Panc1 (cell line): ENCODE measurements at regions not wholly inside any gene's neighbourhood (a gene's known extent, or its start where the extent isn't known, plus 50 kb on each side); places are given as distances from the start of the nearest gene placed in this dataset.
"Not testable (repeated sequence)": the region's sequence is repeated elsewhere in the genome, so short reads cannot be mapped to it uniquely, and the experiment has no call there.

Experiments used
- ATAC-seq: fragments of 200-7000 bp; cut with Tn5 transposase; 2 replicates; pipeline ENCODE4 v1.9.1; 2020; ENCODE audit warnings: mild to moderate bottlenecking, moderate library complexity
- BruUV-seq: library from RNA; stranded (reverse); fragments of 400-500 nt; replicated peaks from 2 replicates; lab custom pipeline; 2021; lab: Mats Ljungman, UMichigan
- CTCF ChIA-PET: fragments of 300-600 bp; sonication (Branson Sonifier 250); formaldehyde crosslinking; loops from one replicate; lab custom pipeline; 2022; ENCODE audit warnings: antibody characterized with exemption; lab: Charles Lee
- POLR2A ChIA-PET: fragments of 300-600 bp; sonication (Branson Sonifier 250); formaldehyde crosslinking; loops from one replicate; lab custom pipeline; 2022; ENCODE audit warnings: antibody characterized with exemption; lab: Charles Lee
- DNase-seq: peaks from one replicate; pipeline ENCODE4 v3.0.0-alpha.2; 2010; ENCODE audit warnings: low read depth, low spot score
- H3K27ac ChIP-seq: 2 replicates; pipeline ENCODE4 v1.5.1; 2011; ENCODE audit warnings: mild to moderate bottlenecking, low read length, inconsistent platforms
- H3K27me3 ChIP-seq: fragments of 200-500 bp; sonication (Bioruptor generic); 2 replicates; pipeline ENCODE4 v1.6.0; 2014; ENCODE audit warnings: low read length, inconsistent platforms; ENCODE audit not compliant: control insufficient read depth, insufficient read depth
- H3K36me3 ChIP-seq: fragments of 200-500 bp; sonication (Bioruptor generic); 2 replicates; pipeline ENCODE4 v1.5.1; 2014; ENCODE audit warnings: inconsistent platforms, mild to moderate bottlenecking, low read length, moderate library complexity; ENCODE audit not compliant: control insufficient read depth, insufficient read depth
- H3K4me1 ChIP-seq: 2 replicates; pipeline ENCODE4 v1.5.1; 2011; ENCODE audit warnings: inconsistent platforms, mild to moderate bottlenecking, low read length, moderate library complexity; ENCODE audit not compliant: control insufficient read depth, insufficient read depth
- H3K4me3 ChIP-seq, 2 experiments: 2 replicates each; pipeline ENCODE4 v1.5.1; 2011 to 2012; ENCODE audit warnings: low read depth in 2 of 2, low read length in 2 of 2, mild to moderate bottlenecking in 2 of 2, inconsistent platforms in 1 of 2, moderate library complexity in 1 of 2
- H3K9me3 ChIP-seq: fragments of 200-500 bp; sonication (Bioruptor generic); 2 replicates; pipeline ENCODE4 v1.5.1; 2014; ENCODE audit warnings: low read depth, mild to moderate bottlenecking, inconsistent platforms, low read length, moderate library complexity; ENCODE audit not compliant: control insufficient read depth, insufficient read depth
- CTCF ChIP-seq: fragments of 450-650 bp; IDR thresholded peaks from 2 replicates; pipeline ENCODE4 v1.5.1; 2017; ENCODE audit warnings: mild to moderate bottlenecking
- POLR2AphosphoS5 ChIP-seq: IDR thresholded peaks from 2 replicates; pipeline ENCODE4 v1.6.1; 2012; ENCODE audit warnings: mild to moderate bottlenecking, low read depth, low read length, moderate library complexity
- REST ChIP-seq, 2 experiments: IDR thresholded peaks; 2 replicates each; pipeline ENCODE4 v1.6.1; 2011 to 2012; ENCODE audit warnings: low read depth in 2 of 2, control low read depth in 1 of 2, low read length in 1 of 2, mild to moderate bottlenecking in 1 of 2, moderate library complexity in 1 of 2; ENCODE audit not compliant: insufficient read depth in 1 of 2
- SIN3A ChIP-seq: IDR thresholded peaks from 2 replicates; pipeline ENCODE4 v1.6.1; 2012; ENCODE audit warnings: low read depth, mild to moderate bottlenecking, low read length, moderate library complexity, borderline replicate concordance; ENCODE audit not compliant: insufficient read depth
- TCF7L2 ChIP-seq: IDR thresholded peaks from 2 replicates; pipeline ENCODE4 v1.6.1; 2011; ENCODE audit warnings: mild to moderate bottlenecking, low read depth, low read length, inconsistent platforms
- in situ Hi-C: cut with HindIII; loops from 2 replicates; pipeline ENCODE4 v1.10.0; 2016; ENCODE audit warnings: low sequenced_read_pairs, low pct_unique_long_range_greater_than_20kb
- intact Hi-C: fragments of 100-400 bp; cut with micrococcal nuclease; formaldehyde crosslinking; loops from one replicate; pipeline ENCODE4 v1.10.0; 2022; ENCODE audit not compliant: unreplicated experiment

- ATAC-seq = no peak
- POLR2A ChIA-PET = no interaction called here
- CTCF ChIA-PET = no interaction called here
- DNase-seq = no peak
- Histone ChIP-seq H3K9me3 (no peaks in the 10 kb centered on the region), H3K27ac (no peak overlapping the region), H3K27me3 (peaks cover 6% of the 10 kb centered on the region; the same call in 1 of the 2 replicates), H3K36me3 (no peaks in the 10 kb centered on the region), H3K4me1 (no peaks in the 10 kb centered on the region), H3K4me3 (no peak overlapping the region)
- no peak for TF ChIP-seq POLR2AphosphoS5
- no peak for TF ChIP-seq CTCF
- TF ChIP-seq TCF7L2 = no peak
- no peak for TF ChIP-seq REST (IDR thresholded peaks at IDR 0.05; ENCODE audit: insufficient read depth in 1 of 2, low read depth in 2 of 2, low read length in 1 of 2)
- BruUV-seq = no TSS peak
- intact Hi-C loops (no loop called here), in situ Hi-C loops (no loop called here)
Observed at GRCh38 chr1:230555814-230556213, 86.5 kb upstream of the COG2 start.

- no peak for DNase-seq
- Histone ChIP-seq H3K27me3 (peaks cover 4% of the 10 kb centered on the region; the same call in 1 of the 2 replicates), H3K9me3 (no peaks in the 10 kb centered on the region), H3K36me3 (no peaks in the 10 kb centered on the region), H3K4me3 (no peak overlapping the region), H3K4me1 (no peaks in the 10 kb centered on the region), H3K27ac (no peak overlapping the region)
- ChIA-PET POLR2A (no interaction called here), CTCF (no interaction called here)
- no peak for ATAC-seq
- TF ChIP-seq CTCF (no peak), REST (IDR thresholded peaks at IDR 0.05; ENCODE audit: insufficient read depth in 1 of 2, low read depth in 2 of 2, low read length in 1 of 2) (no peak), POLR2AphosphoS5 (no peak), TCF7L2 (no peak), SIN3A (no peak)
- in situ Hi-C loops = no loop called here
- no TSS peak for BruUV-seq
- intact Hi-C loops = no loop called here
Observed at GRCh38 chr1:230552880-230553279, 89.4 kb upstream of the COG2 start.

- H3K4me3 ChIP-seq, ATAC-seq, DNase-seq, intact Hi-C loops, BruUV-seq, H3K4me1 ChIP-seq, POLR2A ChIA-PET, in situ Hi-C loops, H3K9me3 ChIP-seq, H3K36me3 ChIP-seq, H3K27ac ChIP-seq, CTCF ChIA-PET, H3K27me3 ChIP-seq: not testable (repeated sequence)
Observed at GRCh38 chr1:230550945-230551344, 91.3 kb upstream of the COG2 start.
